ENCODE measurements at regions not wholly inside any gene's neighbourhood (a gene's known extent, or its start where the extent isn't known, plus 50 kb on each side); places are given as distances from the start of the nearest gene placed in this dataset.

DNA sequence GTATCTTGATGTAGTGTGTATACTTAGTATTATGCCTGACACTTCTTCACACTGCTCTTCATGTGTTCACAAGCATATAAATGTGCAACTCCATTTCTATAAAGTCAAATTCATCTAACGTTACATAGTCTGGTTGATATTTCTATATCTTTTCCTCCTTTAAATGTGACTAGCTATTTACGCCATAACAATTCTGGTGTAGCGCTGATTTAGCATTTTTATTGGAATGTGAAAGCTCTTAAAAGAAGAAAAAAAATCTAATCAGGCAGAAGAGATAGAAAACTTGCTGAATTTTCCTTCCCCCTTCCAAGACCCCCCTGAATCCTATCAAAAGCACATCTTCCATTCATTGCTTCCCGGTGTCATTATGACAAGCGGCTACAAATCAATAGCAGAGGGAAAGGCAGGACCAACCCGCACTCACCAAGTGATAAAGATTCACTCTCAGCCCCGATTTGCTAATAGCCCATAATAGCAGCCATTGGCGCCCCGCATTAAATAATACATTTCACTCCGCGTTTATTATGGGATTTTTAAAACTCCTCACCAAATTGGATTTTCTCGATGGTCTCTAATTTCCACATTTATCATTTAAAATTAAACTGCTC lies 299.5 kb upstream of the PMFBP1 start:
- Histone ChIP-seq H3F3A (ENCODE audit: low read length, unreplicated experiment) (no peaks in the 10 kb centered on the region), H3K4me3 (ENCODE audit: low read length) (no peak overlapping the region), H2AFZ (ENCODE audit: low read length) (no peak overlapping the region), H3K4me2 (ENCODE audit: low read length) (no peak overlapping the region), H3K9me2 (replicated peaks; ENCODE audit: low read length) (no peaks in the 10 kb centered on the region), H3K4me1 (ENCODE audit: insufficient read depth, low read length) (peaks cover 11% of the 10 kb centered on the region; the same call in 1 of the 2 replicates), H3K79me2 (ENCODE audit: low read length) (no peaks in the 10 kb centered on the region), H3K27ac (ENCODE audit: low read length) (no peak overlapping the region), H4K20me1 (ENCODE audit: low read length) (no peaks in the 10 kb centered on the region), H3K36me3 (ENCODE audit: low read depth, low read length) (no peaks in the 10 kb centered on the region), H3K9ac (ENCODE audit: low read length) (no peak overlapping the region), H3K9me3 (ENCODE audit: low read length) (no peaks in the 10 kb centered on the region), H3K27me3 (ENCODE audit: low read length) (no peaks in the 10 kb centered on the region)
- TF ChIP-seq EZH2 (IDR thresholded peaks at IDR 0.05; ENCODE audit: low read length, unreplicated experiment): no peak
- TF ChIP-seq EZH2phosphoT487 (IDR thresholded peaks at IDR 0.05; ENCODE audit: borderline replicate concordance, low read length): no peak
- TF ChIP-seq, protein P1, sequence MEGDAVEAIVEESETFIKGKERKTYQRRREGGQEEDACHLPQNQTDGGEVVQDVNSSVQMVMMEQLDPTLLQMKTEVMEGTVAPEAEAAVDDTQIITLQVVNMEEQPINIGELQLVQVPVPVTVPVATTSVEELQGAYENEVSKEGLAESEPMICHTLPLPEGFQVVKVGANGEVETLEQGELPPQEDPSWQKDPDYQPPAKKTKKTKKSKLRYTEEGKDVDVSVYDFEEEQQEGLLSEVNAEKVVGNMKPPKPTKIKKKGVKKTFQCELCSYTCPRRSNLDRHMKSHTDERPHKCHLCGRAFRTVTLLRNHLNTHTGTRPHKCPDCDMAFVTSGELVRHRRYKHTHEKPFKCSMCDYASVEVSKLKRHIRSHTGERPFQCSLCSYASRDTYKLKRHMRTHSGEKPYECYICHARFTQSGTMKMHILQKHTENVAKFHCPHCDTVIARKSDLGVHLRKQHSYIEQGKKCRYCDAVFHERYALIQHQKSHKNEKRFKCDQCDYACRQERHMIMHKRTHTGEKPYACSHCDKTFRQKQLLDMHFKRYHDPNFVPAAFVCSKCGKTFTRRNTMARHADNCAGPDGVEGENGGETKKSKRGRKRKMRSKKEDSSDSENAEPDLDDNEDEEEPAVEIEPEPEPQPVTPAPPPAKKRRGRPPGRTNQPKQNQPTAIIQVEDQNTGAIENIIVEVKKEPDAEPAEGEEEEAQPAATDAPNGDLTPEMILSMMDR (conservative IDR thresholded peaks at IDR 0.05; ENCODE audit: low read depth, low read length): no peak
- no peak for DNase-seq
- BruUV-seq (replicated peaks): no TSS peak
- ChIA-PET CTCF (no interaction called here), POLR2A (ENCODE audit: unreplicated experiment) (no interaction called here)
- intact Hi-C loops (cut with micrococcal nuclease): no loop called here
- no peak for ATAC-seq

DNA sequence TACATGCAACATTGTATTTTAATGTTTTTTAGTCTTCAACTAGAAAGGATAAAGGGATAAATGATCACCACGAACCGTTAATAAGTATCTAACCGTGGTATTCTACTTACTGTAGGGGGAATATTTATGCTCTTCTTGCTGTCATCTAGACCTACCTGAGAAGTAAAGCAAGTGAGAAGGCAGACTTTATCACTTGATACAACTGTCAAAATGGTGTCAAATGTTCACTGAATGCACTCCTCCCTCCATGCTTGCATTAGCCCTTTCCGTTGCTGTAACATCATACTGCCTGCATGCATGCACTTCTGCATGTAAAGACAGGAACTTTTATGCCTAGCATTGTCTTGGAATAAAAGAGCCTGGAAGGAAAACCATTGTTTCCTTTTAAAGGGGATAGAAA lies 298.6 kb upstream of the PMFBP1 start:
- no peaks in the 10 kb centered on the region for H3K36me3 ChIP-seq (ENCODE audit: low read depth, low read length)
- intact Hi-C loops (cut with micrococcal nuclease): no loop called here
- no peaks in the 10 kb centered on the region for H3K9me3 ChIP-seq (ENCODE audit: low read length)
- no peak overlapping the region for H3K4me2 ChIP-seq (ENCODE audit: low read length)
- H3K27ac ChIP-seq (ENCODE audit: low read length): no peak overlapping the region
- ATAC-seq (no peak), DNase-seq (no peak)
- no peaks in the 10 kb centered on the region for H3F3A ChIP-seq (ENCODE audit: low read length, unreplicated experiment)
- H3K4me1 ChIP-seq (ENCODE audit: insufficient read depth, low read length): peaks cover 11% of the 10 kb centered on the region; the same call in 1 of the 2 replicates
- no peak overlapping the region for H3K4me3 ChIP-seq (ENCODE audit: low read length)
- H2AFZ ChIP-seq (ENCODE audit: low read length): no peak overlapping the region
- H3K79me2 ChIP-seq (ENCODE audit: low read length): no peaks in the 10 kb centered on the region
- BruUV-seq (replicated peaks): no TSS peak
- ChIA-PET CTCF (no interaction called here), POLR2A (ENCODE audit: unreplicated experiment) (no interaction called here)
- H4K20me1 ChIP-seq (ENCODE audit: low read length): no peaks in the 10 kb centered on the region
- no peak overlapping the region for H3K9ac ChIP-seq (ENCODE audit: low read length)
- no peaks in the 10 kb centered on the region for H3K9me2 ChIP-seq (replicated peaks; ENCODE audit: low read length)
- H3K27me3 ChIP-seq (ENCODE audit: low read length): no peaks in the 10 kb centered on the region
- TF ChIP-seq EZH2 (IDR thresholded peaks at IDR 0.05; ENCODE audit: low read length, unreplicated experiment) (no peak), EZH2phosphoT487 (IDR thresholded peaks at IDR 0.05; ENCODE audit: borderline replicate concordance, low read length) (no peak)
- TF ChIP-seq, protein P1 (conservative IDR thresholded peaks at IDR 0.05; ENCODE audit: low read depth, low read length): no peak

DNA sequence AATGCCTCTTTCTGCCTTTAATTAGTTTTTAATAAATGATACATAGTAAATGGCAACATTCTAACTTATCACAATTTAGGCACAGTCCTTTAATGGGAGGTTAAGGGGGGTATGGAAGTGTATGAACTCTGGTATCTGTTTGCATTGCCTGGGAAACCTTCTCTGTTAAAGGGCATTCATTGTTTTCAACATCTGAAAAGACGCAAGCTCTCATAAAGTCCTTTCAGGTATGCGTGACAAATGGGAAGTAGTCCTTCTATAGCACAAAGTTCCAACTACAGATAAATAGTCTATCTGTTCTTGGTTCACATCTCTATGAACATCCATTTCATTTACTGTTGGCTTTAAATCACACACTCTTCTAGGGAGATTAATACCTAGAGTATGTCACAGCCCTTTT lies 298.0 kb upstream of the PMFBP1 start:
- Histone ChIP-seq H3F3A (ENCODE audit: low read length, unreplicated experiment) (no peaks in the 10 kb centered on the region), H3K4me1 (ENCODE audit: insufficient read depth, low read length) (peaks cover 7% of the 10 kb centered on the region; the same call in 1 of the 2 replicates), H2AFZ (ENCODE audit: low read length) (no peak overlapping the region), H3K36me3 (ENCODE audit: low read depth, low read length) (no peaks in the 10 kb centered on the region), H3K4me3 (ENCODE audit: low read length) (no peak overlapping the region), H3K9ac (ENCODE audit: low read length) (no peak overlapping the region), H3K27me3 (ENCODE audit: low read length) (no peaks in the 10 kb centered on the region), H3K79me2 (ENCODE audit: low read length) (no peaks in the 10 kb centered on the region), H3K9me3 (ENCODE audit: low read length) (no peaks in the 10 kb centered on the region), H4K20me1 (ENCODE audit: low read length) (no peaks in the 10 kb centered on the region), H3K4me2 (ENCODE audit: low read length) (no peak overlapping the region), H3K27ac (ENCODE audit: low read length) (no peak overlapping the region), H3K9me2 (replicated peaks; ENCODE audit: low read length) (no peaks in the 10 kb centered on the region)
- ATAC-seq (no peak), DNase-seq (no peak)
- POLR2A ChIA-PET (ENCODE audit: unreplicated experiment): no interaction called here
- CTCF ChIA-PET: no interaction called here
- TF ChIP-seq EZH2phosphoT487 (IDR thresholded peaks at IDR 0.05; ENCODE audit: borderline replicate concordance, low read length) (no peak), EZH2 (IDR thresholded peaks at IDR 0.05; ENCODE audit: low read length, unreplicated experiment) (no peak)
- TF ChIP-seq, protein P1 (conservative IDR thresholded peaks at IDR 0.05; ENCODE audit: low read depth, low read length): no peak
- intact Hi-C loops (cut with micrococcal nuclease): no loop called here
- BruUV-seq (replicated peaks): no TSS peak
